ENCODE measurements at regions not wholly inside any gene's neighbourhood (a gene's known extent, or its start where the extent isn't known, plus 50 kb on each side); places are given as distances from the start of the nearest gene placed in this dataset.

- TF ChIP-seq, protein P1, sequence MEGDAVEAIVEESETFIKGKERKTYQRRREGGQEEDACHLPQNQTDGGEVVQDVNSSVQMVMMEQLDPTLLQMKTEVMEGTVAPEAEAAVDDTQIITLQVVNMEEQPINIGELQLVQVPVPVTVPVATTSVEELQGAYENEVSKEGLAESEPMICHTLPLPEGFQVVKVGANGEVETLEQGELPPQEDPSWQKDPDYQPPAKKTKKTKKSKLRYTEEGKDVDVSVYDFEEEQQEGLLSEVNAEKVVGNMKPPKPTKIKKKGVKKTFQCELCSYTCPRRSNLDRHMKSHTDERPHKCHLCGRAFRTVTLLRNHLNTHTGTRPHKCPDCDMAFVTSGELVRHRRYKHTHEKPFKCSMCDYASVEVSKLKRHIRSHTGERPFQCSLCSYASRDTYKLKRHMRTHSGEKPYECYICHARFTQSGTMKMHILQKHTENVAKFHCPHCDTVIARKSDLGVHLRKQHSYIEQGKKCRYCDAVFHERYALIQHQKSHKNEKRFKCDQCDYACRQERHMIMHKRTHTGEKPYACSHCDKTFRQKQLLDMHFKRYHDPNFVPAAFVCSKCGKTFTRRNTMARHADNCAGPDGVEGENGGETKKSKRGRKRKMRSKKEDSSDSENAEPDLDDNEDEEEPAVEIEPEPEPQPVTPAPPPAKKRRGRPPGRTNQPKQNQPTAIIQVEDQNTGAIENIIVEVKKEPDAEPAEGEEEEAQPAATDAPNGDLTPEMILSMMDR (IDR thresholded peaks at IDR 0.05): no peak
- Mint-ChIP-seq H3K36me3 (ENCODE audit: low read depth) (no peaks in the 10 kb centered on the region), H3K27ac (no peak overlapping the region), H3K9me3 (peaks cover 21% of the 10 kb centered on the region), H3K27me3 (ENCODE audit: low read depth, poor library complexity) (no peaks in the 10 kb centered on the region), H3K4me3 (no peak overlapping the region), H3K4me1 (no peaks in the 10 kb centered on the region)
- no peak for DNase-seq
Measured at GRCh38 chr6:85887461-85887860, 244.8 kb upstream of the SYNCRIP start.

GRCh38 chr6:85868685-85869084 is 226.0 kb upstream of the SYNCRIP start:
- Mint-ChIP-seq H3K9me3 (peaks cover 14% of the 10 kb centered on the region), H3K36me3 (ENCODE audit: low read depth) (no peaks in the 10 kb centered on the region), H3K27me3 (ENCODE audit: low read depth, poor library complexity) (no peaks in the 10 kb centered on the region), H3K4me3 (no peak overlapping the region), H3K4me1 (no peaks in the 10 kb centered on the region), H3K27ac (no peak overlapping the region)
- TF ChIP-seq, protein P1 (IDR thresholded peaks at IDR 0.05): no peak
- DNase-seq: no peak

DNA sequence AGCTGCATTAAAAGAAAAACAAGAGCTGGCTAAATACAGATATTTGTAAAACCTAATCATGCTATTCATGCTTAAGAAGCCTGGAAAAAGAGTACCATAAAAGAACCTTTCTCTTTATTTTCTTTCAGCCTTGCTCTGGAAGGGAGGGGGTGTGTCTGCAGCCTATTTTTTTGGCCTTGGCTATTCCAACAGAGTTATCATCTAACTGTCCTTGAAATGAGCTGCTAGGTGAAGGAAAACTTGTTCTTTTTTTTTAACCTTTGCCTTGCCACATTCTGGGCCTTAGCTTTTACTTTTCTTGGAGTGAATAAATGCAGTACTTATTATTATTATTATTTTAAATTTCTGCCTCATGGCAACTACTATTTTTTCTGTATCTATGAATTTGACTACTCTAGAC is 224.9 kb upstream of the SYNCRIP start:
- DNase-seq: no peak
- Mint-ChIP-seq H3K36me3 (ENCODE audit: low read depth) (no peaks in the 10 kb centered on the region), H3K9me3 (peaks cover 9% of the 10 kb centered on the region), H3K4me1 (no peaks in the 10 kb centered on the region), H3K27me3 (ENCODE audit: low read depth, poor library complexity) (no peaks in the 10 kb centered on the region), H3K4me3 (no peak overlapping the region), H3K27ac (no peak overlapping the region)
- TF ChIP-seq, protein P1 (IDR thresholded peaks at IDR 0.05): no peak

DNA sequence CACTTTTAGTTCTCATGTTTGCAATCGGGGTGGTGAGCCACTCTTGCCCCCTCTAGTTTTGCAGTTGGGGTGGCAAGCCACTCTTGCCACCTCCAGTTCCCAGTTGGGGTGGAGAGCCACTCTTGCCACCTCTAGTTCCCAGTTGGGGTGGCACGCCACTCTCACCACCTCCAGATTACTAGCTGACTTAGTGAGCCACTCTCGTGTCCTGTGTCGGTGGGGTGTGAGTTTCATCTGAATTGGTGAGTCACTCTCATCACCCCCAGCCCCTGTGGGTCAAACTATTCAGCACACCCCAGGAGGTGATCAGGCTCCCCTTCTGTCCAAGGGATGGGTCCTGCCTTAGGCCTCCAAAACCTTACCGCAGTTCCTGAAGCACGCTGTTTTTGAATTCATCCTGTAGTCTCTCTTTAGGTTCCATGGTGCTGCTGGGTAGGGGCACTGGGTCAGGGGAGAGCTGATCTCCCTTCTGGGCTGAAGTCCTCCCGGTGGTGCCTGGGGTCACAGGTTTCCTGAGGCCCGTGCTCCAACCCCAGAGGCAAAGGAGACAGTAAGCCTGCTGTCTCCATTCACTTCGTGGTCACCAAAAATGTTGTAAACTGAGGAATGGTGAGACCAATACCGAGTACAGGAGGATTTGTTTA is 224.2 kb upstream of the SYNCRIP start:
- Mint-ChIP-seq H3K27ac (no peak overlapping the region), H3K4me3 (no peak overlapping the region), H3K9me3 (peaks cover 12% of the 10 kb centered on the region), H3K27me3 (ENCODE audit: low read depth, poor library complexity) (no peaks in the 10 kb centered on the region), H3K4me1 (no peaks in the 10 kb centered on the region), H3K36me3 (ENCODE audit: low read depth) (no peaks in the 10 kb centered on the region)
- DNase-seq: no peak
- TF ChIP-seq, protein P1 (IDR thresholded peaks at IDR 0.05): no peak

DNA sequence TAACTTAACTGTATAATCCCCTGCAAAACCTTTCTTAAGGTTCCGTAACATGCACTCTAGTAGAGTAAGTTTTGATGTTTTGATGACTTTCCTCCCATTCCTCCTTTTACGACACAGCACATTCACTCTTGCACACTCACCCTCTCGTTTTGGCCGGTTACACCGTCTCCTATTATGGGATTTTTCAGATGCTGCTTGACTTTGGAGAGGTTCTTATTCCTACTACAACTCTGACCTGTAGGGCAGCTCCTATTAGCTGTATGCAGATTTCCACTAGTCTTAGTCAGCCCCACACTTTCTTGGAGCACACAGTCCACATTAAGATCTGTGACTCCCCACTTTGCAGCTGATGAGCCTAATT is 223.7 kb upstream of the SYNCRIP start:
- Mint-ChIP-seq H3K4me1 (no peaks in the 10 kb centered on the region), H3K4me3 (no peak overlapping the region), H3K9me3 (peaks cover 13% of the 10 kb centered on the region), H3K27ac (no peak overlapping the region), H3K27me3 (ENCODE audit: low read depth, poor library complexity) (no peaks in the 10 kb centered on the region), H3K36me3 (ENCODE audit: low read depth) (no peaks in the 10 kb centered on the region)
- TF ChIP-seq, protein P1 (IDR thresholded peaks at IDR 0.05): no peak
- DNase-seq: no peak
